Upper lobe of left lung (tissue), 4 donors: ENCODE measurements at regions not wholly inside any gene's neighbourhood (a gene's known extent, or its start where the extent isn't known, plus 50 kb on each side); places are given as distances from the start of the nearest gene placed in this dataset.

Source experiments
- CTCF ChIP-seq, 6 experiments: fragments of 450-650 bp in 4 of 6; fragments of 200-600 bp in 2 of 6; sonication (generic) in 2 of 6; IDR thresholded peaks; one replicate each; pipeline ENCODE4 v1.5.1; 2016 to 2019; ENCODE audit warnings: antibody characterized with exemption in 6 of 6
- EP300 ChIP-seq, 4 donors: sonication (generic); formaldehyde crosslinking; IDR thresholded peaks; one replicate each; pipeline ENCODE4 v1.5.1; 2017; ENCODE audit warnings: antibody characterized with exemption in 4 of 4, control low read depth in 2 of 4

- TF ChIP-seq CTCF (IDR thresholded peaks at IDR 0.05) (no peak), EP300 (IDR thresholded peaks at IDR 0.05) (no peak)
Measured at GRCh38 chr5:163259495-163259894, 177.9 kb upstream of the CCNG1 start.
